ENCODE measurements at regions not wholly inside any gene's neighbourhood (a gene's known extent, or its start where the extent isn't known, plus 50 kb on each side); places are given as distances from the start of the nearest gene placed in this dataset.

GRCh38 chr3:161838021-161838420 is 341.4 kb downstream of the OTOL1 start:
- CTCF ChIA-PET: no interaction called here
- no peak for DNase-seq (ENCODE audit: low spot score)
- TF ChIP-seq, protein P1, sequence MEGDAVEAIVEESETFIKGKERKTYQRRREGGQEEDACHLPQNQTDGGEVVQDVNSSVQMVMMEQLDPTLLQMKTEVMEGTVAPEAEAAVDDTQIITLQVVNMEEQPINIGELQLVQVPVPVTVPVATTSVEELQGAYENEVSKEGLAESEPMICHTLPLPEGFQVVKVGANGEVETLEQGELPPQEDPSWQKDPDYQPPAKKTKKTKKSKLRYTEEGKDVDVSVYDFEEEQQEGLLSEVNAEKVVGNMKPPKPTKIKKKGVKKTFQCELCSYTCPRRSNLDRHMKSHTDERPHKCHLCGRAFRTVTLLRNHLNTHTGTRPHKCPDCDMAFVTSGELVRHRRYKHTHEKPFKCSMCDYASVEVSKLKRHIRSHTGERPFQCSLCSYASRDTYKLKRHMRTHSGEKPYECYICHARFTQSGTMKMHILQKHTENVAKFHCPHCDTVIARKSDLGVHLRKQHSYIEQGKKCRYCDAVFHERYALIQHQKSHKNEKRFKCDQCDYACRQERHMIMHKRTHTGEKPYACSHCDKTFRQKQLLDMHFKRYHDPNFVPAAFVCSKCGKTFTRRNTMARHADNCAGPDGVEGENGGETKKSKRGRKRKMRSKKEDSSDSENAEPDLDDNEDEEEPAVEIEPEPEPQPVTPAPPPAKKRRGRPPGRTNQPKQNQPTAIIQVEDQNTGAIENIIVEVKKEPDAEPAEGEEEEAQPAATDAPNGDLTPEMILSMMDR (conservative IDR thresholded peaks at IDR 0.05; ENCODE audit: low read depth): no peak
- POLR2A ChIA-PET (ENCODE audit: low non-redundant PET): no interaction called here
- no peak overlapping the region for H3K27ac ChIP-seq

- DNase-seq (ENCODE audit: low spot score): no peak
- TF ChIP-seq, protein P1 (conservative IDR thresholded peaks at IDR 0.05; ENCODE audit: low read depth): no peak
- CTCF ChIA-PET: no interaction called here
- POLR2A ChIA-PET (ENCODE audit: low non-redundant PET): no interaction called here
- no peak overlapping the region for H3K27ac ChIP-seq
These were observed 351.8 kb downstream of the OTOL1 start for GRCh38 chr3:161848376-161848775.

DNA sequence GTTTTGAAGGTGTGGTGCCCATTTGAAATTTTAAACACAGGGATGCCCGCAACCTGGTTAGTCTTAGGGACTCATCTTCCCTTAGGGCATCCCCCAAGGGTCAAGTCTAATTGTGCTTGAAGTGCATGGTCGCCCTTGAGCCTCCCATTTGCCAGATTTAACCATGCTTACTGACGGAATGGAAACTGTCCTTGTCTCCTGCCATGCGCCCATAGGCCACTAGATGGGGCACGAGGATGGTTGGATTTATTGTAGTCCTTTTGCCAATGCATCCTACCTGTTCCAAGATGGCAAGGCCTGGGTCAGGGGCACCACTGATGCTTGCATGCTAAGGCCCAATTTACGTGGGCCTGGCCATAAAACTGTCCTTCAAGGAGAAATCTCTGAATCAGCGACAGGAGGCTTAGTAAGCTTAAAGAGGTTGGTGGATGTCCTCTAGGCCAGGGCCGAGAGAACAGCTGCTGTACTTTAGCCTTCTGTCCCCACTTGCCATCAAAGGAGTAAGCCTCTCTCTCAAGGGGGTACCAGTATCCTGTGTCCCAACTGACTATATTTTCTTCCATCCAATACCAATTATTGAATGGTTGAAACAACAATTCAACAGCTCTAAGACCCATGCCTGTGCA is 355.4 kb downstream of the OTOL1 start:
- DNase-seq (ENCODE audit: low spot score): peak; percentile 28
- H3K27ac ChIP-seq: no peak overlapping the region
- ChIA-PET POLR2A (ENCODE audit: low non-redundant PET) (no interaction called here), CTCF (interaction anchor here (0.6 to 0.7 kb wide), 2 partner anchors 786 to 884 kb away, joined by 3 read pairs; no protein-coding TSS in a partner anchor)
- TF ChIP-seq, protein P1 (conservative IDR thresholded peaks at IDR 0.05; ENCODE audit: low read depth): peak; percentile 88

DNA sequence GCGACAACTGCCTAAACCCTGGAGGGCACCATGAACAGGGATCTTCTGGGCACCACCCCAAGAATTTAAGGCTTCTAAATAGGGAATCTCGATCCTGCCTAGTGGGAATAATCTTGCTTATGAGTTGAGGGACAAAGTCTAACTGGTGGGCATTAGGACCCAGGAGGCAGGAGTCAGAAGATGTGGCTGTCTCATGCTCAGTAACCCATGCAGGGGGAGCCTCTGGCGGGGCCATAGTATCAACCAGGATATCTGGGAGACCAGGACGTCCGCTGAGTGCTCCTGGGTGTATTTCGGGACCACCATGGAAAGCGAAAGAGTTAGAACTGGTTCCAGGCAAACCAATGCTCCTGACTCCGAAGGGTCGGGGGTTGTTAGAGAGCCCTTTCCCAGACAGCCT is 356.1 kb downstream of the OTOL1 start:
- CTCF ChIA-PET: interaction anchor here (0.6 to 0.7 kb wide), 2 partner anchors 785 to 883 kb away, joined by 3 read pairs; no protein-coding TSS in a partner anchor
- DNase-seq (ENCODE audit: low spot score): no peak
- POLR2A ChIA-PET (ENCODE audit: low non-redundant PET): no interaction called here
- TF ChIP-seq, protein P1 (conservative IDR thresholded peaks at IDR 0.05; ENCODE audit: low read depth): no peak
- H3K27ac ChIP-seq: no peak overlapping the region

- ChIA-PET CTCF (interaction anchor here (0.5 kb wide), 2 partner anchors 22 to 1903 kb away, joined by 3 to 4 read pairs; no protein-coding TSS in a partner anchor), POLR2A (ENCODE audit: low non-redundant PET) (no interaction called here)
- TF ChIP-seq, protein P1 (conservative IDR thresholded peaks at IDR 0.05; ENCODE audit: low read depth): no peak; the same call in 1 of the 2 replicates
- peak overlapping the region; percentile 74 for H3K27ac ChIP-seq
- DNase-seq (ENCODE audit: low spot score): peak; percentile 64
These were observed 357.7 kb downstream of the OTOL1 start for GRCh38 chr3:161854232-161854771.

DNA sequence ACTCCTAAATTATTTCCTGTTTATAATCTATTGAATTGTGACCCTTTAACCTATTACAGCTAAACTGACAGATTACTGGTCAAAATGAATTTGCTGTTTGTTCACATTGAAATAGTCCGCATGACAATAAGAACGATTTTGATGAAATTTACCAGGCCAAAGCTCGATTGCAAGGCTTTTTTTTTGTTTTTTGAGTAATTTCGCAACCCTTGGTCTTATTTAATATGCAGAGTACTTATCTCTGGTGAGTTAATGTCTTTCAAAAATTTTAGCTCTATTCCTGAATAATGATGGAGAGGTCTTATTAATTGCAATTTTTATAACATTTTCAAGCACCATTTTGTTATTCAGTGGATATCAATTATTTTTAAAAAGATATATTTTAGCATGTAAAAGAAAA is 362.4 kb downstream of the OTOL1 start:
- ChIA-PET CTCF (interaction anchor here (0.6 kb wide), 1 partner anchor 1373 kb away, joined by 3 read pairs; no protein-coding TSS in a partner anchor), POLR2A (ENCODE audit: low non-redundant PET) (no interaction called here)
- TF ChIP-seq, protein P1 (conservative IDR thresholded peaks at IDR 0.05; ENCODE audit: low read depth): no peak
- DNase-seq (ENCODE audit: low spot score): no peak
- H3K27ac ChIP-seq: no peak overlapping the region

All from RWPE1 (cell line).